ENCODE measurements at regions not wholly inside any gene's neighbourhood (a gene's known extent, or its start where the extent isn't known, plus 50 kb on each side); places are given as distances from the start of the nearest gene placed in this dataset.

DNA sequence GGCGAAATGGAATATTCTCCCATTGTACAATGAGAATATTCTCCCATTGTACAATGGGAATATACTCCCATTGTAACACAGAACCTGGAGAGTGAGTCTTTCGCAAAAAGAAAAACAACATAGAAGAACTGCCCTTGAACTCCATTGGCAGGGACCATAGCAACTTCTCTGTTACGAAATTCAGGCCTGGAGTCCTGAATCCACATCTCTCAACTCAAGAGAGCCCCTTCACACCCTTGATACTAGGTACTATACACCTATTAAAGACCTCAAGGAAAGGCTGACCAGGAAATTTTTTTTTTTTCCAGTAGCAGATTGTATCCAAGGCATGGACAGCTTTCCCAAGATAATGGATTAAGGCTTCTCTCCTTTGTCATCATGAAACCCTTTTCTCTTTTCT lies 1687.0 kb downstream of the GRIK2 start:
- Mint-ChIP-seq H3K36me3 (ENCODE audit: low read depth) (no peaks in the 10 kb centered on the region), H3K4me1 (no peaks in the 10 kb centered on the region), H3K27ac (no peak overlapping the region), H3K4me3 (no peak overlapping the region), H3K9me3 (no peaks in the 10 kb centered on the region), H3K27me3 (ENCODE audit: low read depth, poor library complexity) (peaks cover 3% of the 10 kb centered on the region)
- DNase-seq = no peak
- TF ChIP-seq, protein P1, sequence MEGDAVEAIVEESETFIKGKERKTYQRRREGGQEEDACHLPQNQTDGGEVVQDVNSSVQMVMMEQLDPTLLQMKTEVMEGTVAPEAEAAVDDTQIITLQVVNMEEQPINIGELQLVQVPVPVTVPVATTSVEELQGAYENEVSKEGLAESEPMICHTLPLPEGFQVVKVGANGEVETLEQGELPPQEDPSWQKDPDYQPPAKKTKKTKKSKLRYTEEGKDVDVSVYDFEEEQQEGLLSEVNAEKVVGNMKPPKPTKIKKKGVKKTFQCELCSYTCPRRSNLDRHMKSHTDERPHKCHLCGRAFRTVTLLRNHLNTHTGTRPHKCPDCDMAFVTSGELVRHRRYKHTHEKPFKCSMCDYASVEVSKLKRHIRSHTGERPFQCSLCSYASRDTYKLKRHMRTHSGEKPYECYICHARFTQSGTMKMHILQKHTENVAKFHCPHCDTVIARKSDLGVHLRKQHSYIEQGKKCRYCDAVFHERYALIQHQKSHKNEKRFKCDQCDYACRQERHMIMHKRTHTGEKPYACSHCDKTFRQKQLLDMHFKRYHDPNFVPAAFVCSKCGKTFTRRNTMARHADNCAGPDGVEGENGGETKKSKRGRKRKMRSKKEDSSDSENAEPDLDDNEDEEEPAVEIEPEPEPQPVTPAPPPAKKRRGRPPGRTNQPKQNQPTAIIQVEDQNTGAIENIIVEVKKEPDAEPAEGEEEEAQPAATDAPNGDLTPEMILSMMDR (IDR thresholded peaks at IDR 0.05) = no peak

DNA sequence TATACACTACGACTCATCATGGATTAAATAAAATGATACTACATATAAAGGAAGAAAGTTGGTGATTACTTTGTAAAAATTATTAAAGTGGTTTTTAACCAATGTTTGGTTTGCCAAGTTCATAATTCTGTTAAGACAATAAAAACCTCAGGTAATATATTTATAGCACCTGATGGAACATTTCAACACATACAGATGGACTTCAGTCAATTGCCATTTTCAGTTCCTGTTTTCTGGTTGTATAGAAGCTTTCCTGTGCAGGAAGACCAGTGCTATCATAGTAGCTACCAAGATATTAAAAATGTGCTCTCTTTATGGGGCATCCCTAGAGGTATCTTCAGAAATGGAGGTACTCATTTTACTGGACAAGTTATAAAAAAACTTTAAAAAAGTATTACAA lies 1686.4 kb downstream of the GRIK2 start:
- no peak for DNase-seq
- Mint-ChIP-seq H3K36me3 (ENCODE audit: low read depth) (no peaks in the 10 kb centered on the region), H3K27me3 (ENCODE audit: low read depth, poor library complexity) (peaks cover 3% of the 10 kb centered on the region), H3K4me1 (no peaks in the 10 kb centered on the region), H3K9me3 (no peaks in the 10 kb centered on the region), H3K27ac (no peak overlapping the region), H3K4me3 (no peak overlapping the region)
- TF ChIP-seq, protein P1 (IDR thresholded peaks at IDR 0.05) = no peak

DNA sequence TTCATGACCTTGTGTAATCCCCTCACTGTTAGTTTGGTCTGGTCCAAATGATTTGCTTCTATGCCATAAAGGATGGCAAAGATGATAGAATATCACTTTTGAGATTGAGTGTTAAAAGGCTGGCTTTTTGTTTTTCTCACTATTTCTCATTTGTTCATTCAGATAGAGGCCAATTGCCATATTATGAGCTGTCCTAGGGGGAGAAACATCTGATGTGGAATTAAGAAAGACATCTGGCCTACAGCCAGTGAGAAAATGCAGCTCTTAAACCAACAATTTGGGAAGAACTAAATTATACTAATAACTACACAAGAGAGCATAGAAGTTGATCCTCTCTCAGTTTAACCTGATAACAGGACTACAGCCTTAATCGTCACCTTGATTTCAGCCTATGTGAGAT lies 1668.6 kb downstream of the GRIK2 start:
- H3K9me3 Mint-ChIP-seq = peaks cover 10% of the 10 kb centered on the region
- no peak overlapping the region for H3K4me3 Mint-ChIP-seq
- H3K27me3 Mint-ChIP-seq (ENCODE audit: low read depth, poor library complexity) = no peaks in the 10 kb centered on the region
- TF ChIP-seq, protein P1 (IDR thresholded peaks at IDR 0.05) = no peak
- no peaks in the 10 kb centered on the region for H3K4me1 Mint-ChIP-seq
- no peak overlapping the region for H3K27ac Mint-ChIP-seq
- H3K36me3 Mint-ChIP-seq (ENCODE audit: low read depth) = no peaks in the 10 kb centered on the region
- DNase-seq = no peak

- DNase-seq = no peak
- TF ChIP-seq, protein P1 (IDR thresholded peaks at IDR 0.05) = no peak
- H3K36me3 Mint-ChIP-seq (ENCODE audit: low read depth) = no peaks in the 10 kb centered on the region
- H3K27me3 Mint-ChIP-seq (ENCODE audit: low read depth, poor library complexity) = no peaks in the 10 kb centered on the region
- no peak overlapping the region for H3K27ac Mint-ChIP-seq
- no peaks in the 10 kb centered on the region for H3K4me1 Mint-ChIP-seq
- H3K9me3 Mint-ChIP-seq = no peaks in the 10 kb centered on the region
- no peak overlapping the region for H3K4me3 Mint-ChIP-seq
These were observed 1654.1 kb downstream of the GRIK2 start for GRCh38 chr6:103047567-103047966.

- H3K27ac Mint-ChIP-seq = no peak overlapping the region
- H3K9me3 Mint-ChIP-seq = no peaks in the 10 kb centered on the region
- peaks cover 2% of the 10 kb centered on the region for H3K27me3 Mint-ChIP-seq (ENCODE audit: low read depth, poor library complexity)
- DNase-seq = no peak
- TF ChIP-seq, protein P1 (IDR thresholded peaks at IDR 0.05) = no peak
- H3K4me1 Mint-ChIP-seq = no peaks in the 10 kb centered on the region
- no peak overlapping the region for H3K4me3 Mint-ChIP-seq
- no peaks in the 10 kb centered on the region for H3K36me3 Mint-ChIP-seq (ENCODE audit: low read depth)
These were observed 1648.8 kb downstream of the GRIK2 start for GRCh38 chr6:103042336-103042735.

GRCh38 chr6:103036846-103037245 lies 1643.3 kb downstream of the GRIK2 start:
- Mint-ChIP-seq H3K4me3 (no peak overlapping the region), H3K27me3 (ENCODE audit: low read depth, poor library complexity) (peaks cover 2% of the 10 kb centered on the region), H3K27ac (no peak overlapping the region), H3K4me1 (no peaks in the 10 kb centered on the region), H3K9me3 (no peaks in the 10 kb centered on the region), H3K36me3 (ENCODE audit: low read depth) (no peaks in the 10 kb centered on the region)
- DNase-seq = no peak
- TF ChIP-seq, protein P1 (IDR thresholded peaks at IDR 0.05) = no peak

All from nephron progenitor cell (in vitro differentiated cells).